NCI-H2029 treated with DMSO at 0.1 percent for 48 hours (cell line): ENCODE measurements at regions not wholly inside any gene's neighbourhood (a gene's known extent, or its start where the extent isn't known, plus 50 kb on each side); places are given as distances from the start of the nearest gene placed in this dataset.
"Not testable (repeated sequence)": the region's sequence is repeated elsewhere in the genome, so short reads cannot be mapped to it uniquely, and the experiment has no call there.

Experiments used
- DNase-seq: peaks from one replicate; lab custom pipeline; 2025; lab: John Stamatoyannopoulos, UW

DNA sequence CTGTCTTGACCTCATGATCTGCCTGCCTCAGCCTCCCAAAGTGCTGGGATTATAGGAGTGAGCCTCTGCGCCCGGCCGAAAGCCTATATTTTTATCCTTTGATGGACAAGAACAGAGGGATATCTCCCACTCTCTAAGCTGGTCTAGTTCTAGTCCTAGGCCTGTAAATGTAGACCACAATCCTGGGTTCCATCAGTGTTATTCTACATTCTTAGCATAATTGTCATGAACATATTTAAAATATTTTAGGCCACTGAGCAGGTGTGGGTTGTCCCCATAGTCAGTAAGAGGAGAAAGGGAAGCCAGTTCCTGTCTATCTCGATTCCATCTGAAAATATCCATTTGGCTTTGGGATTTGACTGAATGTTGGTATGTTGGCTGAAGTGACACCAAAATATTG is 118.1 kb downstream of the EBLN2 start:
- no peak for DNase-seq

DNA sequence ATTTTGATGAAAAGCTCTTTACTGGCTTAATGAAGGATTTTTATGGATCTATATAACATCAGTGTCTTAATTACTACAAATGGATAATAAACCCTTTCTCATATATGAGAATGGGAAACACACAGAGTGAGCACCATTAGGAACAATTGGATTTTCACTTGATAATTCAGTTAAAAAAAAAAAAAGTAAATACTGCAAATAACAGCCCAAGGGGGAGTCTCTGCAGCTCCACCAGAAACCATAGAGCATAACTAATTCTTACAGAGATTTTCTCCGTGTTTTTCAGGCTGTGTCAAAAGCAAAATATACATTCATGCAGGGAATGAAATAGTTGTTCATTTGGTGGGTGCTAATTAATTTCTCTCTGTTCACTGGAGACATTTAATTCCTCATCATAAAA is 125.3 kb downstream of the EBLN2 start:
- no peak for DNase-seq

DNA sequence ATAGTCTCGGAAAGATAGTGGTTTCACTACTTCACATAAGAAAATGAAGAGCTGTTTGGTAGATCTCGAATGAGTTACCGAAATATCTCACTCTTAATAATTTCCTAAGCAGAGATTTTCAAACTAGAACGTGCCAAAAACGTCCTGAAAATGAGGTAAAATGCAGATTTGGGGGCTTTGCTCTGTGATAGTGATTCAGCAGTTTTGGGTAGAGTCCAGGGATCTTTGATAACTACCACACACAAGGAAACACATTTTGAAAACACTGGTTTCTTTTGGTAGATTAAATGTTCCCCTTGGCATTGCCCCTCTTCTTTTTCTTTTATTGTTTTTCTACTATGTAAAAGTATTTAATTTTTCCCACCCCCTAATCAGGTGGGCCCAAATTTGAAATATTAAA is 125.9 kb downstream of the EBLN2 start:
- DNase-seq = no peak

DNA sequence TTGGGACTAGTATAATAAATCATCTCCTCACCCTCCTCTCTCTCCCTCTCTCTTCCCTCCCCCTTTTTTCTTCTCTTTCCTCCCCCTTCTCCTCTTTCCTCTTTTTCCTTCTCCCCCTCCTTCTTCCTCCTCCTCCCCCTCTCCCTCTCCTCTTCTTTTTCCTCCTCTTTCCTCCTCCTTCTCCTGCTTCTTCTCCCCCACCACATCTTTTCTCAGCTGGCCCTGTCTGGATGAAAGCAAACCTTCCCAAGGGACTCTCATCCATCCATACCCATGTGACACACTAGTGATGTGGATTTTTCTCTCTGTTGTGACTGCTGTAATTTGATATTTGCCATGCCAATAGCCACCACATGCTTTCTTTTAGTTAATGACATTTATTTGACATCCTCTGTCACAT is 127.2 kb downstream of the EBLN2 start:
- no peak for DNase-seq

DNA sequence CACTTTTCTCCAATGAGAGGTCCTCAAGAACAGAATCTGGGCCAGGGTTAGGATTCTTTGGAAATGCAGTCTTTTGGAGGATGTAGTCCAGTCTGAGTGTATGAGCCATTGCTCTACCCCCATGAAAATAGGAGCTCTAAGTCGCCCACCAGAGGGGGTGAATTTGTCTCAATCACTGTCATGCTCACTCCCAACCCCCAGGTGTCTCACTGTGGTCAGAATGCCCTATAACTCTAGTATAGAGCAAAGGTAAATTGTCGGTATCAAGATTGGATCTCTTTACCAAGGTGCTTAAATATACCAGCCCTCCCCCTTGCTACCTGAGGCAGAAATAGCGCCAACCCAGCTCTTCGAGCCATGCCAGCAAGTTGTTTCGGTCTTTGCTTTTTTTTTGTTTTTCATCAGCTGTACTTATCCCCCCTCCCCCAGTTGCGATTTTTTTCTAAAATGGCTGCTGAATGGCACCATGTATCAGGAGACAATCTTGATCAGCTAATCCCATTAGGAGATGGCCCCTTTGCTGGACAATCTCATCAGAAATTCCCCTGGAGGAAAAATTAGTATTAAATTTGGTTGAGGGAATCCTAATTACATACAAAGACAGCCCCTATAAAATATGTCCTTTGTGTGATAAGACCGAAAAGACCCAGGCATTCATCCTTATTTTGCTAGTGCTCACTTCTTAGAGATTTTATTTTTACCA is 130.7 kb downstream of the EBLN2 start:
- DNase-seq = no peak

- DNase-seq = not testable (repeated sequence)
Measured at GRCh38 chr3:73193943-73194342, 132.5 kb downstream of the EBLN2 start.

DNA sequence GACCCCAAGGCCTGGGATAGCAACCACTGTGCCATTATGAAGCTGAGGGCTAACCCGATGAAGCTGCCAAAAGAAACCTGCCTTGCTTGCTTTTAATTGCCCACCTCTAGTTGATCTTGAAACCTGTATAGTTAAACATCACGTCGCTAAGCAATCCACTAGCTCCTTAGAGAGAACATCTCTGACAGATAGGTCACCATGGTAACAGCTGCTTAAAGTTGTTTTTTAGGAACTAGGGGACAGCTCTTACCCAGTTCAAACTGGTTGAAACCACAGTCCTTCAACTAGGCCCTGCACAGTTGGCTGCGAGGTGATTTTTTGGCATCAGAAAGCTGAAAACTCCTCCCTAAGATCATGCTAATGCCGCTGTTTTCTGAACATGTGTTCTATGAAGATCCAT is 135.7 kb downstream of the EBLN2 start:
- DNase-seq = no peak

- DNase-seq = no peak
Measured at GRCh38 chr3:73203101-73203500, 141.6 kb downstream of the EBLN2 start.

DNA sequence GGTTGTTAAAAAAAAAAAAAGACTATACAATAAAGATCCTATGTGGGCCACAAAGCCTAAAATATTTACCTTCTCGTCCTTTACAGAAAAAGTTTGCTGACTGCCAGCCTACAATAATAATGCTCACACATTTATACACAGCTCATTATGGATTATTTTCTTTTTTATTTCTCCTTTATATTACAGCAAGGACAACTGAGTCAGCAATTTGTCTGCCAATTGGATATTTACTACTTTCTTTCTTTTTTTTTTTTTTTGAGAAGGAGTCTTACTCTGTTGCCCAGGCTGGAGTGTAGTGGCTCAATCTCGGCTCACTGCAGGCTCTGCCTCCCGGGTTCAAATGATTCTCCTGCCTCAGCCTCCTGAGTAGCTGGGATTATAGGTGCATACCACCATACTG is 142.2 kb downstream of the EBLN2 start:
- DNase-seq = no peak

GRCh38 chr3:73204841-73205240 is 143.4 kb downstream of the EBLN2 start:
- DNase-seq = no peak

- no peak for DNase-seq
Measured at GRCh38 chr3:73206030-73206429, 144.6 kb downstream of the EBLN2 start.

DNA sequence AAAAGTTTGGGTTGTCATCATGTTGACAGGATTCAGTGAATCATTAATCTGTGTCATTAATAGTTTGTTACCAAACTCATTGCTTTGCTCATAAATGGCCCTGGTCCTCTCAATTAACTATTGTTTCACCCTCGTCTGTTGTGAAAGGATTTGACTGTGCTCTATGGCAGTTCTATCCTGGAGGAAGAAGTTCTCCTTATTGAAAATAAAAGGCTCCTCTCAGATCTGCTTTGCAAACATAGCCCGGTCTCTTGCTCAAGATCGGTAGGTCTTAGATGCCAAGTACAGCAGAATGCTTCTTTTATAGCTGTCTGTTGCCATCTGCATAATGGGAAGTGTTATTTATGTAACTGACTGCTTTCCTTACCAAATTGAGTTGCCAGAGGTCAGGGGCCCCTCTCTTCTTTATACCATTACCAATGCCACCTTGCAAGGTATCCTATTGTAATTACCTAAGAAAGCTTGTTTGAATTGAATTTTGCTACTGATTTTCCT is 146.5 kb downstream of the EBLN2 start:
- no peak for DNase-seq

DNA sequence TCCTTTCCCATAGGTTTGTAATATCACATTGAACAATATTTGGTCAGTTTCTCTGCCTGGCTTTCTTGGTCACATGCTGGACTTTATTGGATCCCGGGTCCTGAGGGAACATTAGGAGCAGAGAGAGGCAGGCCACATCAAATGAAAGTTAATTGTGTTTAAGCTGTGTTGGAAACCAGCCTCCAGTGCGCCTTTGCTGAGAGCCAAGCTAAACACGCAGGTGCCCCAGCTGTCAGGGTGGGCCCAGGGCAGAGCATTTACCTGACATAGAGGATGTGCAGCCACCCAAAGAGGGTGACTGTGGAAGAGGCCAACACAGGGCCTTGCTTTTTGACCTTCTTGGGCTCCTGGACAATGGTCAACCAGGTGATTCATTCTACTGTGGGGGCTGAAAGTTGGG is 149.3 kb downstream of the EBLN2 start:
- no peak for DNase-seq

GRCh38 chr3:73212683-73213082 is 151.2 kb downstream of the EBLN2 start:
- DNase-seq = no peak

- no peak for DNase-seq
Measured at GRCh38 chr3:73213896-73214295, 152.4 kb downstream of the EBLN2 start.

DNA sequence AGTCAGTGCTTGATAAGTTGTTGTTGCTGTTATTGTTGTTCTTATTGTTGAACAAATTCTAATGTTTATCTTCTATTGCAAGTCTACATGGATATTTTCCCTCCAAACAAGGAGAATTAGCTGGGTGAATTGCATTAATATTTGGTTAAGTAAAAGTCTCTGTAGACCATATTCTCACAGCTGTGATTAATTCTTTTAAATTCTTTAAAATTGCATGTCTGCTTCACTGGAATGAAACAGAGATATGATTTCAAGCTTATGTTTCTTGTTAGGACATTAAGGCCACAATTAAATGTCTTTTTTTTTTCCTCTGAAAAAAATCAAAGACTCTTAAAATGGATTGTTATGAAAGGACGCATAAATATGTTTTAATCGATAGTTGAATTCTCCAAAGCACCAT is 153.4 kb downstream of the EBLN2 start:
- no peak for DNase-seq

DNA sequence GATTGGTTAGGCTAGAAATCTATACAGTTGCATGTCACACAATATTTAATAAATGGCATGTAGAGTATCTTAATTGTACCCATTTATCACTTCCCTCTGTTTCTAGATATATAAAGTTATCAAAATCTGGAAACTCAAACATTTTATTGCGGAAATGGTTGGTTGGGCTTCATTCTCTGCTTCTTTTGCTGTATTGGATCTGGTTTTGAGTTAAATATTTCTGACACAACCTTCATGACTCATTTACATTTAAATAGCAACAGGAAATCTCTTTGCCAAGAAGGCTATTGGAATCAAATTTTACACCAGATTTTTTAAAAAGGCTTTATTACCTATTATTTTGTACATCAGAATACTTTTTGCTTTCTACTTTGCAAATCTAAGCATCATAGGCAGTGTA is 153.8 kb downstream of the EBLN2 start:
- no peak for DNase-seq

DNA sequence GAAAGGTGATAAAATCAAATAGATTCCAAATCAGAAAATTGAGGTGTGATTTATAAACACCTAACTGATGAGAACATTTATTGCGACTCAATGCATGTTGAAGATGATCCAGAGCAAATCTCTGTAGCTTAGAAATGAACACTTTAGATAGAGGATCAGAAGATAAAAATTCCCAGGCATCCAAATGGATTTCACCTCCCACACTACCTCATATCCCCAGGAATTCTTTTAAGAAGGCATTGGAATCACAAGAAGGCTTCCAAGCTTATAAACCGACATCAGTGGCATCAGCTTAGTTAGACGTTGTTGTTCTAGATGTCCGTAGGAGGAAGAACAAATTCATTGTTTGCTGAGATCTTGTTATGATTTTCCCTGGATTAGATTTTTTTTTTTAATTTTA is 154.4 kb downstream of the EBLN2 start:
- no peak for DNase-seq

DNA sequence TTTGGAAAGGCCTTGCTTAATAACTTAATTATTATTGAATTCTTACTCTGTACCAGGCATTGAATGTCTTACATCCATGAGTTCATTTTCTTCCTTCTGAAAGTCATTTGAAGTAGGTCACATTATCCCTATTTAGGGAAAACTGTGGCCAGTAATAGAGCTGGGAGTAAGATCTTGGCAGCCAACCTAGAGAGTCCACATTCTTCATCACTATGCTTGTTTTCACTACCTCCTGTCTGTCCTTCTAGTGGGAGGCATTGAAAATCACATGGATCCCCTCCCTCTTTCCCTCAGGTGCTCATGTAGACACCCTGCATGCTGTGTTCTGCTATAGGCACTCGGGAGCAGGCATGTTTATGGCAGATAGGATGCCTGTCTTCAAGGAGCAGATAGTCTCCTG is 154.9 kb downstream of the EBLN2 start:
- no peak for DNase-seq

DNA sequence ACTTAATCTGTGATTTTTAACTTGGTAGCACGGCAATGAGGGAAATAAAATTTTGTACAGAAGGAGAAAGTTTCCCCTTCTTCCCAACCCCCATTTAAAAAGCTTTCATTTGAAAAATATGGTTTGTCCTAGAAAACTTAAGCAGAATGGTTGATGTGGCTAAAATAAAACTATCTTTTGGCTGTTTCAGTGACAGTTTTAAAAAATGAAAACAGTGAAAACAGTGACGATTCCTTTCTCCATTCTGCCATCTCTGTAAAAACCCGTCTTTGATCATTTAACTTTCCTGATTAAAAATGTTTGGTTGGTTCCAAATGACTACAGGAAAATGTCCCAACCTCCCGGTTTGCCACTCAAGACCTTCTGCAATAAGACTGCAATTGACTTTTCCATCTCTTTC is 160.7 kb downstream of the EBLN2 start:
- no peak for DNase-seq

- no peak for DNase-seq
Measured at GRCh38 chr3:73225146-73225855, 163.8 kb downstream of the EBLN2 start.

- DNase-seq = no peak
Measured at GRCh38 chr3:73225991-73226390, 164.5 kb downstream of the EBLN2 start.

GRCh38 chr3:73228000-73228399 is 166.5 kb downstream of the EBLN2 start:
- no peak for DNase-seq

GRCh38 chr3:73228437-73228836 is 167.0 kb downstream of the EBLN2 start:
- DNase-seq = no peak
